ENCODE measurements at regions not wholly inside any gene's neighbourhood (a gene's known extent, or its start where the extent isn't known, plus 50 kb on each side); places are given as distances from the start of the nearest gene placed in this dataset.

- TF ChIP-seq CTCF (IDR thresholded peaks at IDR 0.05) (no peak), ZFX (IDR thresholded peaks at IDR 0.05; ENCODE audit: borderline replicate concordance) (no peak)
Observed at GRCh38 chr22:48592488-48592887, 1235.2 kb downstream of the BRD1 start.
